A673 (cell line): ENCODE measurements at regions not wholly inside any gene's neighbourhood (a gene's known extent, or its start where the extent isn't known, plus 50 kb on each side); places are given as distances from the start of the nearest gene placed in this dataset.

Experiments
- EZH2 ChIP-seq: fragments of 200-600 bp; sonication (generic); IDR thresholded peaks from 2 replicates; pipeline ENCODE4 v1.6.1; 2017; ENCODE audit warnings: borderline replicate concordance, low read depth, mild to moderate bottlenecking, mixed read lengths, antibody characterized with exemption, low read length; ENCODE audit not compliant: poor library complexity, severe bottlenecking
- TF ChIP-seq, protein P1 (sequence below): fragments of 300-800, 200-600 bp; sonication (generic); conservative IDR thresholded peaks from 2 replicates; pipeline ENCODE4 v1.5.1; 2017; ENCODE audit warnings: low read depth, mild to moderate bottlenecking, antibody characterized with exemption, low read length, moderate library complexity, mixed read lengths

- TF ChIP-seq, protein P1, sequence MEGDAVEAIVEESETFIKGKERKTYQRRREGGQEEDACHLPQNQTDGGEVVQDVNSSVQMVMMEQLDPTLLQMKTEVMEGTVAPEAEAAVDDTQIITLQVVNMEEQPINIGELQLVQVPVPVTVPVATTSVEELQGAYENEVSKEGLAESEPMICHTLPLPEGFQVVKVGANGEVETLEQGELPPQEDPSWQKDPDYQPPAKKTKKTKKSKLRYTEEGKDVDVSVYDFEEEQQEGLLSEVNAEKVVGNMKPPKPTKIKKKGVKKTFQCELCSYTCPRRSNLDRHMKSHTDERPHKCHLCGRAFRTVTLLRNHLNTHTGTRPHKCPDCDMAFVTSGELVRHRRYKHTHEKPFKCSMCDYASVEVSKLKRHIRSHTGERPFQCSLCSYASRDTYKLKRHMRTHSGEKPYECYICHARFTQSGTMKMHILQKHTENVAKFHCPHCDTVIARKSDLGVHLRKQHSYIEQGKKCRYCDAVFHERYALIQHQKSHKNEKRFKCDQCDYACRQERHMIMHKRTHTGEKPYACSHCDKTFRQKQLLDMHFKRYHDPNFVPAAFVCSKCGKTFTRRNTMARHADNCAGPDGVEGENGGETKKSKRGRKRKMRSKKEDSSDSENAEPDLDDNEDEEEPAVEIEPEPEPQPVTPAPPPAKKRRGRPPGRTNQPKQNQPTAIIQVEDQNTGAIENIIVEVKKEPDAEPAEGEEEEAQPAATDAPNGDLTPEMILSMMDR = no peak
- no peak for TF ChIP-seq EZH2
Observed at GRCh38 chr6:109291902-109292301, 90.4 kb downstream of the CD164 start.
